GM10266 (cell line): ENCODE measurements at regions not wholly inside any gene's neighbourhood (a gene's known extent, or its start where the extent isn't known, plus 50 kb on each side); places are given as distances from the start of the nearest gene placed in this dataset.

Experiments
- DNase-seq: peaks from one replicate; pipeline ENCODE4 v3.0.0; 2012; ENCODE audit errors: extremely low spot score
- TF ChIP-seq, protein P1 (sequence below): IDR thresholded peaks from 2 replicates; pipeline ENCODE4 v1.5.1; 2012; ENCODE audit warnings: mild to moderate bottlenecking, low read depth; ENCODE audit not compliant: control insufficient read depth, insufficient read depth; ENCODE audit errors: missing control alignments

DNA sequence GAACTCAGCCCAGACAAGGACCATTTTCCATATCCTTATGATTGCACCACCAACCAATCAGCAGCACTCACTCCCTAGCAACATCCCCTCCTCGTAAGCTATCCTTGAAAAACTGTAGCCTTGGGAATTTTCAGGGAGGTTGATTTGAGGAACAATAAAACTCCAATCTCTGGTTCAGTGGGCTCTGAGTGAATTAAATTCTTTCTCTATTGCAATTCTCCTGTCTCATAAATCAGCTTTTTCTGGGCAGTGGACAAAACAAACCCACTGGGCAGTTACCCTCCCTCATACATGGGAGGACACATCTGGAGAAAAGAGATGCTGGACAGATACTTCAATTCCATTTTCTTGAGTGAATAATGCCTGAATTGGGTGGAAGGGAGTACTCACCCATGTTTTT, 115.4 kb upstream of the STXBP5 start:
- TF ChIP-seq, protein P1, sequence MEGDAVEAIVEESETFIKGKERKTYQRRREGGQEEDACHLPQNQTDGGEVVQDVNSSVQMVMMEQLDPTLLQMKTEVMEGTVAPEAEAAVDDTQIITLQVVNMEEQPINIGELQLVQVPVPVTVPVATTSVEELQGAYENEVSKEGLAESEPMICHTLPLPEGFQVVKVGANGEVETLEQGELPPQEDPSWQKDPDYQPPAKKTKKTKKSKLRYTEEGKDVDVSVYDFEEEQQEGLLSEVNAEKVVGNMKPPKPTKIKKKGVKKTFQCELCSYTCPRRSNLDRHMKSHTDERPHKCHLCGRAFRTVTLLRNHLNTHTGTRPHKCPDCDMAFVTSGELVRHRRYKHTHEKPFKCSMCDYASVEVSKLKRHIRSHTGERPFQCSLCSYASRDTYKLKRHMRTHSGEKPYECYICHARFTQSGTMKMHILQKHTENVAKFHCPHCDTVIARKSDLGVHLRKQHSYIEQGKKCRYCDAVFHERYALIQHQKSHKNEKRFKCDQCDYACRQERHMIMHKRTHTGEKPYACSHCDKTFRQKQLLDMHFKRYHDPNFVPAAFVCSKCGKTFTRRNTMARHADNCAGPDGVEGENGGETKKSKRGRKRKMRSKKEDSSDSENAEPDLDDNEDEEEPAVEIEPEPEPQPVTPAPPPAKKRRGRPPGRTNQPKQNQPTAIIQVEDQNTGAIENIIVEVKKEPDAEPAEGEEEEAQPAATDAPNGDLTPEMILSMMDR: no peak
- DNase-seq: no peak

DNA sequence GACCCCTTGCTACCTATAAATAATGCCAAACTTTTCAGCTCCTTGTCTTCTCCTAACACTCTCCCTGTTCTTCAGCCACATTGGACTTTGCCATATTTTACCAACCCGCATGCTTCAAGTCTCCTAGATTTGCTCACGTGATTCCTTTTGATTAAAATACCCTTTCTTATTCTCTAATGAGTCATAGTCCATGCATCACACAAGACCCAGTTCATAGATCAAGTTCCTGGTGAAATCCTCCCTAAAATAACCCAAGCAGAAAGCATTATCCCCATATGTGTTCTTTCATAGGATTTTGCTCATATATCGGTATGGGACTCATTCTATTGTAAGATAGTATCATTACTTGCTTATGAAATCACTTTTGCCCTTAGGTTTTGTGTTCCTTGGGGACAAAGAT, 108.9 kb upstream of the STXBP5 start:
- TF ChIP-seq, protein P1: no peak
- DNase-seq: no peak

DNA sequence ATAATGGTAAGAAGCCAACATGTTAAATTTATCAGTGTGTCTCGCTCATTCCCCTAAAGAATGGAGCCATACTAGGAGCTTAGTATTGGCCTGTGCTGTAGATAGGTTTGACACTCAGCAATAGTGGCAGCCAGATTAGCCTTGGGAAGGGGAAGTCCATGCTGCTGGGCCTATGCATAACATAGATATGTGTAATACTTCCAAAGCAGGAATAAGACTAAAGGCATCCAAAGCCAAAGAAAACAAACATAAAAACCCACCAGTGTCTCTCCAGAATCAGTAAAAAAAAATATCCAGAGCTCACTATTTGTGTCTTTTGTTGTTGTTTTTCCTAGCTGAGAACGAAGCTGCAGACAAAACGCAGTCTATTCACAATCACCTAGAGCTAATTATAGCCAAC, 104.2 kb upstream of the STXBP5 start:
- no peak for DNase-seq
- TF ChIP-seq, protein P1: no peak

DNA sequence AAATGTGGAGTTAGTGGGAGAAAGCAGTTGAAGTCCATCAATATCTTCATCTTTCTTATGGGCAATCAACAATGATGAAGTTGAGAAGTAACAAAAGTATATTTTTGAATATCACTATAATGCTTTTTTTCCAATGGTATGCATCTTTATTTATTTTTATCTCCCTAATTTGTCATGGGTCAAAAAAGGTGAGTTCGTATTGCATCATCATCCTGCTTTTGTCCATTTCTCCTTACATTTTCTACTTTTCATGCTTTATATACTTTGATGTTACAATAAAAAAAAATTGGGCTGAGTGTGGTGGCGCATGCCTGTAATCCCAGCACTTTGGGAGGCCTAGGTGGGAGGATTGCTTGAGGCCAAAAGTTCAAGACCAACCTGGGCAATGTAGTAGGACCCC, 101.2 kb upstream of the STXBP5 start:
- TF ChIP-seq, protein P1: no peak
- no peak for DNase-seq

DNA sequence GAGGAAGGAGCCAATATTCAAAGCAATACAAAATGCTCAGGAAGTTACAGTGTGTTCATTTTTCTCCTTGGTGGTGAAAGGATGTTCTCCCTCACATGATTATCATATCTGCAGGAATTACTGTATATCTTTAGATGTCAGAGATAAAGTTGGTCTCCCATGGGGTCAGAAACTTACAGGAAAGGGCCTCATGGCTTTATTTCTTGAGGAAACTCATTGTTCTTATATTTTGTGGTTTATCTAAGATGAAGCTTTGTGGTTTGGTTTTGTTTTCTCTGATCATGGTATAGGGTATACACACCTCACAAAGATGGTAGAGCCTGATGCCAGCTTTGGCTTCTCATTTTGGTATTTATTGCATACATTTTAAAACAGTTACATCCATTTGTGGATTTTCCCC, 100.5 kb upstream of the STXBP5 start:
- DNase-seq: no peak
- TF ChIP-seq, protein P1: no peak

DNA sequence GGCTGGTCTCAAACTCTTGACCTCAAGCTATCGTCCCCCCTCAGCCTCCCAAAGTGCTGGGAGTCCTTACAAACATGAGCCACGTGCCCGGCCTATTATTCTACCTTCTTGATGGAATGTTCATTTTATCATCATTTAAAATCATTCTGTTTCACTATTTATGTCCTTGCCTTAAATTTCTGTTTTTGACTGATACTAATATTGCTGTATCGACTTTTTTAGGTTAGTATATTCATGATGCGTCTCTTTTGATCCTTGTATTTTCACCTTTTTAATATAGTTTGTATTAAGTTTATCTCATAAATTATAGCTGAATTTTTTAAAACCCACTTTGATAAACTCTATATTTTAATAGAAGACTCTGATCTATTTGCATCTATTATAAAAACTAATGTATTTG, 98.4 kb upstream of the STXBP5 start:
- DNase-seq: no peak
- TF ChIP-seq, protein P1: no peak

DNA sequence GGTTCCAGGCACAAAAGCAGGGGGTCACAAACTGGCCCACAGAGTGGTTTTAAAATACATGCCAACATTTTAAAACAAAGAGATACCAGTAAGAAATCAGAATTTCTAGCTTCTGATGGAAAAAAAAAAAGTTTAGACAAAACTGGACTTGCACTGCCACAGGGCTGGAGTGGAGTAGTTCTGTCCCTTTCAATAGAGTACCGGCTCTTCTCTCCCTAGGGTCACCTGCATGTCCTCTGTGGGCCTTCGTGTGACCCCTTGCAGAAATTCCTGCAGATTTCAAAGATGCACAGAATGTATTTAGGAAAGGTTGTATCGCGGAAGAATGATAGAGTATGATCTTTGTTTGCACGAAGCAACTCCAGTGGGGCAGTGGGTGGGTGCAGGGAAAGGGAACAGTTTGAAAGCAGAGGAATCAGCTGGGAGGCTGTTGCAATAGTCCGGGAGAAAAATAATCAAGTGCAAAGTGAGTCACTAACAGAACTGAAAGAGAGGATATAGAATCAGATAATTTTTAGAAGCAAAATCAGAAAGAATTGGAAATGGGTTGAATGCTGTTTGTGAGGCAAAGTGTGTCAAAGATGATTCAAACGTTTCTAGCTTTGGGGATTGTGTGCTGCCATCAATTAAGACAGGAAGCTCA, 97.3 kb upstream of the STXBP5 start:
- TF ChIP-seq, protein P1: no peak
- DNase-seq: no peak
